ENCODE measurements at regions not wholly inside any gene's neighbourhood (a gene's known extent, or its start where the extent isn't known, plus 50 kb on each side); places are given as distances from the start of the nearest gene placed in this dataset.
A peak's percentile ranks its signal among the peaks of the same experiment; 100 is the strongest.

DNA sequence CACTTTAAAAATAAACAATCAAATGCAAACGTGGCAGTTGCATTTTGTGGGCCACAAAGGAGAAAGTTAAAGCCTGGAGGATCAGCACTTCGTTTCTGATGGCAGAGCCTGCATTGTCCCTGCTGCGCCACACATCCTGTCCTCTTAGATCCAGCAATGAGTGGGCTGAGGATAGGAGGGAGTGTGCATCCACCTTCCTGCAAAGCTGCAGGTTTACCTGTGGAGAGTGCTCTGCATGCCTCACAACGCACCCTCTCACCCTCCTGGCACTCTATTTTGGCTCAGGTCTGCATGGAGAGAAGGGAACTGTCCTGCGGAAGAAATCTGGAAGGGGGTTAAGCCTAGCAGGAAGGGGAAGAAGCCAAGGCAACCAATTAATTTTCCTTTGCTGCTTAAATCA lies 212.2 kb upstream of the SLC24A2 start:
- no peak for DNase-seq

- DNase-seq: no peak
Observed at GRCh38 chr9:19999491-20000057, 210.7 kb upstream of the SLC24A2 start.

DNA sequence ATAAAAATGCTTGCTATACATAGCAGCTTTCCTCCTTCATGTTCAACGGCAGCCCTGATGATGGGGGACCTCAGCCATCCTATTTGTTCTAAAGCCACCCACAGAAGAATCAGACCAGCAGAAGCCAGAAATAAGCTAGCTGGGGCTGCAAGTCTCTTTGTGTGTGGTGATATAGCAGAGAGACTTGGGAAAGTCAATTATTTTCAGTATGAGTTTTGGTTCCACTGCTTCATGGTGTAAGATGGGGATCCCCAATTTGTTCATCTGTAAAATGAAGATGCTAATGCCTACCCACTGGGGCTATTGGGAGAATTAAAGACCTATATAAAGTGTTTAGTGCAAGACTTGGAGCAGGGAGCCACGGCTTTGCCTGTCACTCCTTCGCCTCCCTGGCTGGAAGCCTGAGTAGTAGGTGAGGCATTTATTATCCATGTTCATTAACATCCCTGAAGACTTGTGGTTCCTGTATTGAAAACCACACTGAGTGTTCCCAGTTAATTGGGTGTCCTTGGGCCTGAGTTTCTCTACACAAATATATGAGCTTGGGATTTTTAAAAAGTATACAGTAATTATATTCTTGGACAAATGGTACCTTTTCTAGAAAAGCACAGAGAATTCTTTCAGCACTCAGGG lies 210.1 kb upstream of the SLC24A2 start:
- no peak for DNase-seq

DNA sequence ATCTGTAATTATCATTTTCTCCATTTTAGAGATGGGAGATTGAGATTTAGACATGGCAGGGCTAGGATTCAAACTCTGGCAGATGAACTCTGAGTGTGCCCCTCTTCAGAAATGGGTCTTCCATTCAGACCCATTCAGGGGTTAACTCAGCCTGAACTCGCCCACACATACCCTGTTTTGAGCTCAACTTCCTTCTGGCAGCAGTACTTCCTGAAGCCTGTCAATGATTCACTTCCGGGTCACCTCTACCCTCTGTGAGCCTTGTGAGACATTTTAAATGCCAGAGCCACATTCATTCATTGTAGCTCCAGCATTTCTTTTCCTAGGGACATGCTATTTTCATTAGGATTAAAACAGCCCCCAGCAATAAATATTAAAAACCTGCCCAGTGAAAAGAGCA lies 209.3 kb upstream of the SLC24A2 start:
- DNase-seq: no peak

- no peak for DNase-seq
Observed at GRCh38 chr9:19995619-19996018, 206.8 kb upstream of the SLC24A2 start.

DNA sequence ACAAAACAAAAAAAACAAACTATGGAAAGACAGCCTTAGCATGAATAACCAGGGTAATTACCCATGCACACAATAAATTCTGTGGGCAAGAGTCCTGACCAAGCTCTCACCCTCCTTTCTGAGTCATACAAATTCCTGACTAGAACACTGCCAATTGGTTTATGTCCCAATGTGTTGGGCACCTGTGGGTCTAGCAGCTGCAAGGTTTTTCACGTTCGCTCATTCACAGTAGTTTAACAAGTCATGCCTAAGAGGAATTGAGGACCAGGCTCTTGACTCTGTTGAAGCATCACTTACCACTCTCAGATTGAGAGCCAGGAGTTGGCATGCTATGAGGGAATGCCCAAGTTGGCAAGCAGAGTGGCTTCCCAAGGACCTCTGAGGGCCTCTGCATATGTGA lies 205.5 kb upstream of the SLC24A2 start:
- DNase-seq: no peak

DNA sequence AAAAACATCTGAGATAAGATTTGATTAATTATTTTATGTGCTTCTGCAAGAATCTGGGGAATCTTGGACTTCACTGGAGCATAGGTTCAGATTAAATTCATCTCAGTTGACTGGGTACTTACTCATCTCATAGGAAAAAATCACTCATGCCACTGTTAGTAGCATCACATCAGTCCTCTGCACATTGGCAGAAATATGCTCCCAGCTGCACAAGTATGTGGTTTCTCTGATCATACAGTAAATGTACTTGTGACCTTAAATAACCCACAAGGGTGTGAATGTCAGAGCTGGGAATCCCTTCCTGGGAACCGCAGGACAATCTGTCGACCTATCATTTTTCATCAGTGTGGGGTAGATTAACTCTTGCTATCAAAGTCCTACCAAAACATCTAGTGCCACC lies 203.7 kb upstream of the SLC24A2 start:
- DNase-seq: no peak

GRCh38 chr9:19989213-19989612 lies 200.4 kb upstream of the SLC24A2 start:
- DNase-seq: no peak

DNA sequence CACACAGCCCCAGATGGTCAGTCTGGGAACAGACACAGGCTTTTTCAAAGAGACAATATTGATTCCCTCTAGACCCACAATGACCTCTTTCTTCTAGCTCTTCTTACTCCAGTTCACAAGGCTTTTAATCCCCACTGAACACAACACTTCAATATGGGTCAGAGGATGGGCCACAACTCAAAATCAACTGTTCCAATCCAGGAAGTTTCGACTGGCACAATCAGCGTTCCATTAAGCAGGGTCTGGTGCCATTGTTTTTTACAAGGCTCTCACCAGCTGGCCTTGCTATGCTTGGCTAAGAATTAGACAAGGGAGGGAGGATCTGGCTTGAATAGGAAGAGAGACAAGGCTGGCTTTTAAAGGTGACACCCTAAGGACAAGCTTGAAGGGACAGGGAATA lies 199.4 kb upstream of the SLC24A2 start:
- peak in 17 of 56 donors; percentile 0 to 45 (median 8) for DNase-seq

GRCh38 chr9:19985081-19985480 lies 196.2 kb upstream of the SLC24A2 start:
- no peak for DNase-seq

GRCh38 chr9:19976226-19976625 lies 187.4 kb upstream of the SLC24A2 start:
- no peak for DNase-seq

- no peak for DNase-seq
Observed at GRCh38 chr9:19975499-19975898, 186.7 kb upstream of the SLC24A2 start.

- no peak for DNase-seq
Observed at GRCh38 chr9:19969721-19970120, 180.9 kb upstream of the SLC24A2 start.

GRCh38 chr9:19967888-19968459 lies 179.1 kb upstream of the SLC24A2 start:
- DNase-seq: no peak

GRCh38 chr9:19967216-19967887 lies 178.5 kb upstream of the SLC24A2 start:
- DNase-seq: peak in 1 of 56 donors; percentile 1

GRCh38 chr9:19965336-19965735 lies 176.5 kb upstream of the SLC24A2 start:
- no peak for DNase-seq

DNA sequence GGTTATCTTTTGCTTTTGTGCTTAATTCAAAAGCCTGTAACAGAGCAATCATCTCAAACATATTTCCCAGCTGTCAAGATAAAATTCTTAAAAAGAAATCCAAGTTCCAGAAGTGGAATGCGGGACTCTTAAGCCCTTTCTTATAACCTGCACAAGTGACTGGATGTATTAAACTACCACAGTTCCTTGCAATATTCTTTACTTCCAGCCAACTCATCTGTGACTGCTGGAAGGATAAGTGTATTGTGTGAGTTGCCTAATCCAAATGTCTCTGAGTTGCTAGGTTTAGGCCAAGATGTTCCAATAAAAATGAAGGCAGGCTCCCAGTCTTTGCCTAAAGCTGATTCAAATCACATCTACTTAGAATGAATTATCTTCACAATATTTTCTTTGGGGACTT lies 159.2 kb upstream of the SLC24A2 start:
- no peak for DNase-seq

DNA sequence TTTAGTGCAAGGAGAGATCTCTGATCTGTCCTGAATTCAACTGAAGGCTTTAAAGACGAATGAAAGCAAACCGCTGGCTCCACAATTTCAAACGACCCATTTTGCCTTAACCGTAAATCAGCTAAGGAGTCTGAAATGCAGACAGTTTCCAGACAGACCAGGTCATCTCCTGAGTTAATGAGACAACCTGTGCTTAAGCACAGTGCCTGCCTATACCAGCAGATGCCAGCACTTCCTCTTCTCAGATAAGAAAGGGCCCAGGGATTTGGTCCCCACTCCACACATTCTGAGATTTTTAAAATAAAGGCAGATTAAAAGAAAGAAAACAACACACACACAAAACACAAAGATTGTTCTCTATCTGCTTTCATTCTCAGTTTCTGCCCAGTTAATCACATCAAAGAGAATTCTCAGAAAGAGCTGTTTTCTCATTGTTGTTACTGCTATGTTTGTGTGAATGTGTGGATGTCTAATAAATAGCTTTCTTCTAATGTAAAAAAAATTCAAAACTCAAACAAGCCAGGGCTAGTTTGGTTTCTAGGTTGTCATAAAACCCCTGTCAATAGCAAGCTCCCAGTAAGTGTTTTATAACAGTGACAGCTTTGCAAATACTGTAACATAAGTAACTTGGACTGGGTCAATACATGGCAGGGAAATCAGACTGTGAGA lies 157.7 kb upstream of the SLC24A2 start:
- DNase-seq: peak in 4 of 56 donors; percentile 1 to 20 (median 10)

GRCh38 chr9:19941874-19942273 lies 153.0 kb upstream of the SLC24A2 start:
- DNase-seq: no peak

GRCh38 chr9:19940811-19941535 lies 152.1 kb upstream of the SLC24A2 start:
- no peak for DNase-seq

GRCh38 chr9:19939734-19940278 lies 151.0 kb upstream of the SLC24A2 start:
- no peak for DNase-seq
